A673 (cell line): ENCODE measurements at regions not wholly inside any gene's neighbourhood (a gene's known extent, or its start where the extent isn't known, plus 50 kb on each side); places are given as distances from the start of the nearest gene placed in this dataset.

Experiments
- BruUV-seq: library from RNA; stranded (reverse); fragments of 400-500 nt; replicated peaks from 2 replicates; lab custom pipeline; 2021; lab: Mats Ljungman, UMichigan
- CTCF ChIA-PET: fragments of 300-600 bp; sonication (Branson Sonifier 250); formaldehyde crosslinking; loops from one replicate; lab custom pipeline; 2022; ENCODE audit warnings: antibody characterized with exemption; lab: Charles Lee
- POLR2A ChIA-PET: fragments of 300-600 bp; sonication (Branson Sonifier 250); formaldehyde crosslinking; loops from one replicate; lab custom pipeline; 2022; ENCODE audit warnings: antibody characterized with exemption; ENCODE audit not compliant: low non-redundant PET; lab: Charles Lee
- DNase-seq: peaks from one replicate; pipeline ENCODE4 v3.0.0-alpha.2; 2015; ENCODE audit warnings: low spot score
- H3K27ac ChIP-seq: fragments of 200-600 bp; sonication (generic); 2 replicates; pipeline ENCODE4 v1.5.1; 2016; ENCODE audit warnings: mixed run types, low read depth, mild to moderate bottlenecking, mixed read lengths, antibody characterized with exemption, low read length; ENCODE audit not compliant: poor library complexity, severe bottlenecking
- H3K27me3 ChIP-seq: fragments of 200-600 bp; sonication (generic); replicated peaks from 2 replicates; pipeline ENCODE4 v1.6.1; 2017; ENCODE audit warnings: mixed run types, low read depth, mild to moderate bottlenecking, mixed read lengths, antibody characterized with exemption, low read length; ENCODE audit not compliant: insufficient read depth, poor library complexity
- H3K36me3 ChIP-seq: fragments of 200-600 bp; sonication (generic); 2 replicates; pipeline ENCODE4 v1.6.1; 2016; ENCODE audit warnings: mixed run types, mild to moderate bottlenecking, mixed read lengths, antibody characterized with exemption, low read length; ENCODE audit not compliant: insufficient read depth, poor library complexity, severe bottlenecking
- H3K4me1 ChIP-seq: fragments of 200-600 bp; sonication (generic); 2 replicates; pipeline ENCODE4 v1.6.1; 2017; ENCODE audit warnings: mixed run types, mild to moderate bottlenecking, mixed read lengths, antibody characterized with exemption, low read length; ENCODE audit not compliant: insufficient read depth, poor library complexity, severe bottlenecking
- H3K4me3 ChIP-seq: fragments of 200-600 bp; sonication (generic); 2 replicates; pipeline ENCODE4 v1.5.1; 2016; ENCODE audit warnings: low read depth, mixed run types, mild to moderate bottlenecking, mixed read lengths, low read length; ENCODE audit not compliant: poor library complexity, severe bottlenecking
- H3K9me3 ChIP-seq: fragments of 200-600 bp; sonication (generic); 2 replicates; pipeline ENCODE4 v1.6.1; 2016; ENCODE audit warnings: mixed run types, low read depth, mild to moderate bottlenecking, mixed read lengths, antibody characterized with exemption, low read length; ENCODE audit not compliant: poor library complexity, severe bottlenecking
- EZH2 ChIP-seq: fragments of 200-600 bp; sonication (generic); IDR thresholded peaks from 2 replicates; pipeline ENCODE4 v1.6.1; 2017; ENCODE audit warnings: borderline replicate concordance, low read depth, mild to moderate bottlenecking, mixed read lengths, antibody characterized with exemption, low read length; ENCODE audit not compliant: poor library complexity, severe bottlenecking
- intact Hi-C: fragments of 100-400 bp; cut with micrococcal nuclease; formaldehyde crosslinking; loops from one replicate; pipeline ENCODE4 v1.10.0; 2022; ENCODE audit not compliant: unreplicated experiment
- TF ChIP-seq, protein P1 (sequence below): fragments of 300-800, 200-600 bp; sonication (generic); conservative IDR thresholded peaks from 2 replicates; pipeline ENCODE4 v1.5.1; 2017; ENCODE audit warnings: low read depth, mild to moderate bottlenecking, antibody characterized with exemption, low read length, moderate library complexity, mixed read lengths

DNA sequence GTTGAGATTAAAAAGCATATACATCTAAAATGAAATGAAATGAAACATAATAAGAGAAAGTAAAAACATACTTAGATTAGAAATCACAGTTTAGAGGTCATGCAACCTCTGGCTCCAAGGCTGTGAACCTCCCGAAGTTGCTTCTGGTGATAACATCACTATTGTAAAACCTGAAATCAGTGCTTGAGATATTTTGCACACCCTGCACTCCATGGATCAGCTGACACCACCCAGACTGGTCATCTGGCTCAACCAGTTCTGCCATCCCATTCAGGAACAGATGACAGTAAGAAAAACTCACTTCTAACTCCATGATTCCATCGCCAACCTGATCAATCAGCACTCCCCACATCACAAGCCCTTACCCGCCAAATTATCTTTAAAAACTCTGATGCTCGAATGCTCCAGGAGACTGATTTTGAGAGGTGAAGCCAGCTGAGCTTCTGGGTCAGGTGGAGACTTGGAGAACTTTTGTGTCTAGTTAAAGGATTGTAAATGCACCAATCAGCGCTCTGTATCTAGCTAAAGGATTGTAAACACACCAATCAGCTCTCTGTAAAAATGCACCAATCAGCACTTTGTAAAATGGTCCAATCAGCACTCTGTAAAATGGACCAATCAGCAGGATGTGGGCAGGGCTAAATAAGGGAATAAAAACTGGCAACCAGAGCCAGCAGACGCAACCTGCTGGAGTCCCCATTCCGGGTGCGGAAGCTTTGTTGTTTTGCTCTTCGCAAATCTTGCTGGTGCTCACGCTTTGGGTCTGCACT is 162.6 kb upstream of the MAGI2 start:
- H3K9me3 ChIP-seq = no peaks in the 10 kb centered on the region
- no TSS peak for BruUV-seq
- no peak overlapping the region for H3K4me3 ChIP-seq
- no peaks in the 10 kb centered on the region for H3K36me3 ChIP-seq
- H3K27ac ChIP-seq = no peak overlapping the region
- DNase-seq = no peak
- H3K27me3 ChIP-seq = peaks cover 2% of the 10 kb centered on the region
- no peaks in the 10 kb centered on the region for H3K4me1 ChIP-seq
- ChIA-PET CTCF (no interaction called here), POLR2A (no interaction called here)
- intact Hi-C loops = no loop called here
- TF ChIP-seq EZH2 = no peak
- TF ChIP-seq, protein P1, sequence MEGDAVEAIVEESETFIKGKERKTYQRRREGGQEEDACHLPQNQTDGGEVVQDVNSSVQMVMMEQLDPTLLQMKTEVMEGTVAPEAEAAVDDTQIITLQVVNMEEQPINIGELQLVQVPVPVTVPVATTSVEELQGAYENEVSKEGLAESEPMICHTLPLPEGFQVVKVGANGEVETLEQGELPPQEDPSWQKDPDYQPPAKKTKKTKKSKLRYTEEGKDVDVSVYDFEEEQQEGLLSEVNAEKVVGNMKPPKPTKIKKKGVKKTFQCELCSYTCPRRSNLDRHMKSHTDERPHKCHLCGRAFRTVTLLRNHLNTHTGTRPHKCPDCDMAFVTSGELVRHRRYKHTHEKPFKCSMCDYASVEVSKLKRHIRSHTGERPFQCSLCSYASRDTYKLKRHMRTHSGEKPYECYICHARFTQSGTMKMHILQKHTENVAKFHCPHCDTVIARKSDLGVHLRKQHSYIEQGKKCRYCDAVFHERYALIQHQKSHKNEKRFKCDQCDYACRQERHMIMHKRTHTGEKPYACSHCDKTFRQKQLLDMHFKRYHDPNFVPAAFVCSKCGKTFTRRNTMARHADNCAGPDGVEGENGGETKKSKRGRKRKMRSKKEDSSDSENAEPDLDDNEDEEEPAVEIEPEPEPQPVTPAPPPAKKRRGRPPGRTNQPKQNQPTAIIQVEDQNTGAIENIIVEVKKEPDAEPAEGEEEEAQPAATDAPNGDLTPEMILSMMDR = no peak

GRCh38 chr7:79615466-79615865 is 162.0 kb upstream of the MAGI2 start:
- CTCF ChIA-PET = no interaction called here
- no peak for DNase-seq
- POLR2A ChIA-PET = no interaction called here

DNA sequence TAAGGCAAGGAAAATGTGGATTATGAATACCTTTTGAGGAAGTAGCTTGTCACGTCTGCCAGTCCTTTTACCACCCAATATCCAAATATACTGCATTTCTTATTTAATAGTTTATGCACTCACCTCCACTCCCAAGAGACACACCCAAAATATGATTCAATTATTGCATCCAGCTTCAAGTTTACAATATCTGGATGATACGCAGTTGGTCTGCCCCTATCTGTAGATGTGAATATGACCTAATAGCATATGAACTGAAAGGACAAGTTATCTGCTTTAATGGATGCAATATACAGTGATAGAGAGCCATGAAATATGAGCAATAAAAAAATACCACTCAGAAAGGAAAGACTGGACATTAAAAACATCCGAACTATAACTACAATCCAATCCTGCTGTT is 159.4 kb upstream of the MAGI2 start:
- CTCF ChIA-PET = no interaction called here
- TF ChIP-seq, protein P1 = no peak
- TF ChIP-seq EZH2 = no peak

More at GRCh38 chr7:79615466-79615865, 162.0 kb upstream of the MAGI2 start:
- Histone ChIP-seq H3K36me3 (no peaks in the 10 kb centered on the region), H3K27me3 (peaks cover 2% of the 10 kb centered on the region), H3K4me1 (no peaks in the 10 kb centered on the region), H3K4me3 (no peak overlapping the region), H3K9me3 (no peaks in the 10 kb centered on the region), H3K27ac (no peak overlapping the region)
- BruUV-seq = no TSS peak
- no peak for TF ChIP-seq EZH2
- TF ChIP-seq, protein P1 = no peak
- intact Hi-C loops = no loop called here

More for the DNA sequence above, 159.4 kb upstream of the MAGI2 start:
- no peak overlapping the region for H3K4me3 ChIP-seq
- H3K27ac ChIP-seq = no peak overlapping the region
- no peaks in the 10 kb centered on the region for H3K36me3 ChIP-seq
- intact Hi-C loops = no loop called here
- H3K27me3 ChIP-seq = peaks cover 2% of the 10 kb centered on the region
- no TSS peak for BruUV-seq
- POLR2A ChIA-PET = no interaction called here
- no peaks in the 10 kb centered on the region for H3K9me3 ChIP-seq
- H3K4me1 ChIP-seq = no peaks in the 10 kb centered on the region
- DNase-seq = no peak
